ENCODE measurements at regions not wholly inside any gene's neighbourhood (a gene's known extent, or its start where the extent isn't known, plus 50 kb on each side); places are given as distances from the start of the nearest gene placed in this dataset.

DNA sequence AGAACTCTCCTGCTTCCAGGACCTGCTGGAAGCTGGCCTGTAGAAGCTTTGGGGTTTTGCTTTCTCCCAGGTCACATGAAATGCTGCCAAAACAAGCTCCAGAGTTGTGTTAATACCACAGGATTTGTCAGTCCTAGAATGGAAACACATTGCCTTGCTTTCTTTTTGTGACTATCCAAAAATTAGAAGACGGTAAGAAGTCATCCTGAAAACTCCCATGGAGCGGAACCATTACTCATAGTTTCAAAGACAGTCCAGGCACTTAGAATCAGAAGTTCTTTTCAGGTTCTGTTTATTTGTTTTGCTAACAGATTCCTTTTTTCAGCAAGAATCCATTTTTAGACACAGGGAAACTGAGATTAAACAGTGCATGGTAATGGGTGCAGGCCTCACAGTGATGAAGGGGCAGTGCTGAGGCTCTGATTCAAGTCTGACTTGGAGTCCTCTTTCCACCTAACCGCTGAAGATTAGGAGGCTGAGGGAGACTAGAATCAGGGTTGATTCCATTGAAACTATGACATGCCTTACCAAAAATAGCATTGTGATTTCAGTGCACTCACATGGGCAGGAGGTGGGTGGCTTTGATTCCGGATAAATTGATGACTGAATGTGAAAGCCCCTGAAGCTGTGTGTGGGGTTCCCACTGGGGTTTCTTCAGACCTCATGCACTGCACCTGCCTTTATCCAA, 72.2 kb upstream of the NAA20 start:
- TF ChIP-seq EZH2phosphoT487 (IDR thresholded peaks at IDR 0.05; ENCODE audit: borderline replicate concordance, low read depth, low read length), result no peak
- TF ChIP-seq, protein P1, sequence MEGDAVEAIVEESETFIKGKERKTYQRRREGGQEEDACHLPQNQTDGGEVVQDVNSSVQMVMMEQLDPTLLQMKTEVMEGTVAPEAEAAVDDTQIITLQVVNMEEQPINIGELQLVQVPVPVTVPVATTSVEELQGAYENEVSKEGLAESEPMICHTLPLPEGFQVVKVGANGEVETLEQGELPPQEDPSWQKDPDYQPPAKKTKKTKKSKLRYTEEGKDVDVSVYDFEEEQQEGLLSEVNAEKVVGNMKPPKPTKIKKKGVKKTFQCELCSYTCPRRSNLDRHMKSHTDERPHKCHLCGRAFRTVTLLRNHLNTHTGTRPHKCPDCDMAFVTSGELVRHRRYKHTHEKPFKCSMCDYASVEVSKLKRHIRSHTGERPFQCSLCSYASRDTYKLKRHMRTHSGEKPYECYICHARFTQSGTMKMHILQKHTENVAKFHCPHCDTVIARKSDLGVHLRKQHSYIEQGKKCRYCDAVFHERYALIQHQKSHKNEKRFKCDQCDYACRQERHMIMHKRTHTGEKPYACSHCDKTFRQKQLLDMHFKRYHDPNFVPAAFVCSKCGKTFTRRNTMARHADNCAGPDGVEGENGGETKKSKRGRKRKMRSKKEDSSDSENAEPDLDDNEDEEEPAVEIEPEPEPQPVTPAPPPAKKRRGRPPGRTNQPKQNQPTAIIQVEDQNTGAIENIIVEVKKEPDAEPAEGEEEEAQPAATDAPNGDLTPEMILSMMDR (conservative IDR thresholded peaks at IDR 0.05; ENCODE audit: low read length), result no peak
